ENCODE measurements at regions not wholly inside any gene's neighbourhood (a gene's known extent, or its start where the extent isn't known, plus 50 kb on each side); places are given as distances from the start of the nearest gene placed in this dataset.

- TF ChIP-seq CTCF (IDR thresholded peaks at IDR 0.05): no peak
- TF ChIP-seq POLR2A (IDR thresholded peaks at IDR 0.05): no peak
Measured at GRCh38 chr4:63919636-63920365, 489.4 kb downstream of the TECRL start.

Data from Peyer's patch (tissue), 4 donors.